ENCODE measurements at regions not wholly inside any gene's neighbourhood (a gene's known extent, or its start where the extent isn't known, plus 50 kb on each side); places are given as distances from the start of the nearest gene placed in this dataset.

DNA sequence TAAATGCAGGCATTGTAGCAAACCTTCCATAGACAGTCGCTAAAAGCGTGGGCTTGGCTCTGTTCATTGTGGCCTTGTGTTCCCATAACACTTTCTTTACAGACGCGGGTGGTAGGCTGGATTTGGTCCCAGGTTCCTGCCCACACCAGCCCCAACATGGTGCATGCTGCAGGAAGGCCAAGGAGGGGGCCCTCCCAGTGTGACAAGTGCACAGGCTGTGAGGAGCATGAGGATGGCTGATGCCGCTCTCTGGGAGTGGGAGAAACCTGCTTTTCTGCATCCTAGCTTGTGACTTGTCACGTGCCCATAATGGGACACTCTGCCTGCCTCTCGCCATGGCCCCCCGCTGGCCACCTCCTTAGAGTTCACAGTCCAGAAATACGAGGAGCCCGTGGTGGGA lies 161.8 kb upstream of the B3GAT1 start:
- TF ChIP-seq LEF1 (IDR thresholded peaks at IDR 0.05; ENCODE audit: borderline replicate concordance) (no peak), SUZ12 (IDR thresholded peaks at IDR 0.05) (no peak), BHLHE40 (IDR thresholded peaks at IDR 0.05; ENCODE audit: borderline replicate concordance) (no peak)
- TF ChIP-seq, protein P1, sequence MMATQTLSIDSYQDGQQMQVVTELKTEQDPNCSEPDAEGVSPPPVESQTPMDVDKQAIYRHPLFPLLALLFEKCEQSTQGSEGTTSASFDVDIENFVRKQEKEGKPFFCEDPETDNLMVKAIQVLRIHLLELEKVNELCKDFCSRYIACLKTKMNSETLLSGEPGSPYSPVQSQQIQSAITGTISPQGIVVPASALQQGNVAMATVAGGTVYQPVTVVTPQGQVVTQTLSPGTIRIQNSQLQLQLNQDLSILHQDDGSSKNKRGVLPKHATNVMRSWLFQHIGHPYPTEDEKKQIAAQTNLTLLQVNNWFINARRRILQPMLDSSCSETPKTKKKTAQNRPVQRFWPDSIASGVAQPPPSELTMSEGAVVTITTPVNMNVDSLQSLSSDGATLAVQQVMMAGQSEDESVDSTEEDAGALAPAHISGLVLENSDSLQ (IDR thresholded peaks at IDR 0.05) = no peak
